GM23338 (cell line): ENCODE measurements at regions not wholly inside any gene's neighbourhood (a gene's known extent, or its start where the extent isn't known, plus 50 kb on each side); places are given as distances from the start of the nearest gene placed in this dataset.

Source experiments
- ATAC-seq: fragments of 200-7000 bp; cut with Tn5 transposase; 3 replicates; pipeline ENCODE4 v1.9.1; 2020
- DNase-seq: peaks from one replicate; pipeline ENCODE4 v3.0.0-alpha.2; 2015; ENCODE audit warnings: low spot score
- H2AFZ ChIP-seq: fragments of 200-600 bp; sonication (generic); 2 replicates; pipeline ENCODE4 v1.8.0; 2016; ENCODE audit warnings: antibody characterized with exemption, mild to moderate bottlenecking, moderate library complexity
- H3F3A ChIP-seq: fragments of 200-600 bp; sonication (generic); replicated peaks from 2 replicates; pipeline ENCODE4 v1.8.0; 2017; ENCODE audit warnings: antibody characterized with exemption, mixed run types, low read depth
- H3K27ac ChIP-seq: fragments of 200-600 bp; sonication (generic); 2 replicates; pipeline ENCODE4 v1.6.1; 2016; ENCODE audit warnings: low read depth
- H3K27me3 ChIP-seq: fragments of 200-600 bp; sonication (generic); 2 replicates; pipeline ENCODE4 v1.8.0; 2016; ENCODE audit warnings: mild to moderate bottlenecking, mixed run types, moderate library complexity; ENCODE audit not compliant: insufficient read depth
- H3K36me3 ChIP-seq: fragments of 200-600 bp; sonication (generic); 2 replicates; pipeline ENCODE4 v1.8.0; 2016; ENCODE audit warnings: mild to moderate bottlenecking; ENCODE audit not compliant: insufficient read depth
- H3K4me1 ChIP-seq: fragments of 200-600 bp; sonication (generic); 2 replicates; pipeline ENCODE4 v1.8.0; 2016; ENCODE audit warnings: mild to moderate bottlenecking, moderate library complexity; ENCODE audit not compliant: insufficient read depth
- H3K4me2 ChIP-seq: fragments of 200-600 bp; sonication (generic); 2 replicates; pipeline ENCODE4 v1.7.1; 2017; ENCODE audit warnings: mixed run types
- H3K4me3 ChIP-seq: fragments of 200-600 bp; sonication (generic); 2 replicates; pipeline ENCODE4 v1.6.1; 2016; ENCODE audit warnings: mixed run types
- H3K79me2 ChIP-seq: fragments of 200-600 bp; sonication (generic); replicated peaks from 2 replicates; pipeline ENCODE4 v1.8.0; 2017; ENCODE audit warnings: mild to moderate bottlenecking; ENCODE audit not compliant: insufficient read depth
- H3K9me2 ChIP-seq: fragments of 200-600 bp; sonication (generic); 2 replicates; pipeline ENCODE4 v1.8.0; 2017; ENCODE audit not compliant: insufficient read depth
- H4K20me1 ChIP-seq: fragments of 200-600 bp; sonication (generic); replicated peaks from 2 replicates; pipeline ENCODE4 v1.8.0; 2017; ENCODE audit warnings: mild to moderate bottlenecking; ENCODE audit not compliant: insufficient read depth
- H3K27ac Mint-ChIP-seq: 2 replicates; pipeline ENCODE4 v1.8.0; 2020; ENCODE audit warnings: inconsistent platforms, mild to moderate bottlenecking, moderate library complexity, mixed read lengths
- H3K27me3 Mint-ChIP-seq: 3 replicates; pipeline ENCODE4 v1.8.0; 2022; ENCODE audit warnings: low read depth, mild to moderate bottlenecking, moderate library complexity, mixed read lengths, inconsistent platforms; ENCODE audit not compliant: insufficient read depth, poor library complexity
- H3K36me3 Mint-ChIP-seq: 3 replicates; pipeline ENCODE4 v1.8.0; 2021; ENCODE audit warnings: low read depth, mild to moderate bottlenecking, inconsistent platforms, moderate library complexity, mixed read lengths
- H3K4me1 Mint-ChIP-seq: 3 replicates; pipeline ENCODE4 v1.8.0; 2020; ENCODE audit warnings: mild to moderate bottlenecking, inconsistent platforms, mixed read lengths
- H3K4me3 Mint-ChIP-seq: 3 replicates; pipeline ENCODE4 v1.8.0; 2021; ENCODE audit warnings: moderate library complexity, mild to moderate bottlenecking, inconsistent platforms, mixed read lengths
- H3K9me3 Mint-ChIP-seq: 3 replicates; pipeline ENCODE4 v1.8.0; 2020; ENCODE audit warnings: moderate library complexity, mild to moderate bottlenecking, inconsistent platforms, mixed read lengths
- CREB1 ChIP-seq: fragments of 250-450 bp; sonication (Bioruptor Pico); IDR thresholded peaks from 2 replicates; pipeline ENCODE4 v1.5.0; 2020; ENCODE audit warnings: low read depth, mild to moderate bottlenecking, moderate library complexity
- CTCF ChIP-seq, 2 experiments: fragments of 200-600 bp in 1 of 2; sonication (generic) in 1 of 2; conservative IDR thresholded peaks; 2 replicates each; pipeline versions ENCODE4 v1.5.1 to v1.6.1; 2016 to 2017; ENCODE audit warnings: antibody characterized with exemption in 2 of 2, low read depth in 2 of 2, mild to moderate bottlenecking in 2 of 2, moderate library complexity in 1 of 2
- ETS1 ChIP-seq: IDR thresholded peaks from 2 replicates; pipeline ENCODE4 v1.6.1; 2016; ENCODE audit warnings: antibody characterized with exemption
- EZH2 ChIP-seq: fragments of 200-600 bp; sonication (generic); IDR thresholded peaks from one replicate; pipeline ENCODE4 v1.8.0; 2017; ENCODE audit warnings: antibody characterized with exemption, mild to moderate bottlenecking, low read depth; ENCODE audit not compliant: unreplicated experiment
- EZH2phosphoT487 ChIP-seq: fragments of 200-600 bp; sonication (generic); IDR thresholded peaks from one replicate; pipeline ENCODE4 v1.8.1; 2018; ENCODE audit warnings: antibody characterized with exemption; ENCODE audit not compliant: unreplicated experiment
- JUNB ChIP-seq: IDR thresholded peaks from one replicate; pipeline ENCODE4 v1.6.1; 2016; ENCODE audit warnings: antibody characterized with exemption; ENCODE audit not compliant: unreplicated experiment
- NANOG ChIP-seq: IDR thresholded peaks from 2 replicates; pipeline ENCODE4 v1.6.1; 2016; ENCODE audit warnings: antibody characterized with exemption, borderline replicate concordance
- POLR2AphosphoS5 ChIP-seq: IDR thresholded peaks from 2 replicates; pipeline ENCODE4 v1.6.1; 2016; ENCODE audit warnings: antibody characterized with exemption, low read depth
- REST ChIP-seq: IDR thresholded peaks from one replicate; pipeline ENCODE4 v1.6.1; 2018; ENCODE audit warnings: antibody characterized with exemption; ENCODE audit not compliant: unreplicated experiment
- STAT1 ChIP-seq: IDR thresholded peaks from one replicate; pipeline ENCODE4 v1.6.1; 2016; ENCODE audit warnings: antibody characterized with exemption; ENCODE audit not compliant: unreplicated experiment
- ZNF114 ChIP-seq: fragments of 250-450 bp; sonication (Bioruptor Pico); IDR thresholded peaks from 2 replicates; pipeline ENCODE4 v1.5.0; 2020; ENCODE audit warnings: mild to moderate bottlenecking, moderate library complexity
- ZNF331 ChIP-seq: fragments of 250-450 bp; sonication (Bioruptor Pico); IDR thresholded peaks from 2 replicates; pipeline ENCODE4 v1.5.0; 2020; ENCODE audit warnings: low read depth, mild to moderate bottlenecking, moderate library complexity
- ZNF462 ChIP-seq: fragments of 250-450 bp; sonication (Bioruptor Pico); IDR thresholded peaks from 2 replicates; pipeline ENCODE4 v1.5.0; 2020; ENCODE audit warnings: mild to moderate bottlenecking, moderate library complexity

GRCh38 chr22:26887916-26888315 is 230.5 kb downstream of the MIAT start:
- H3K36me3 ChIP-seq: no peaks in the 10 kb centered on the region
- H3K27ac ChIP-seq: no peak overlapping the region
- peaks cover 19% of the 10 kb centered on the region for H3K4me1 ChIP-seq
- H2AFZ ChIP-seq: no peak overlapping the region
- TF ChIP-seq EZH2phosphoT487: no peak
- no peak for TF ChIP-seq NANOG
- TF ChIP-seq STAT1: no peak
- no peak for TF ChIP-seq ETS1
- no peak for TF ChIP-seq ZNF462
- no peak for TF ChIP-seq JUNB
- no peak for TF ChIP-seq POLR2AphosphoS5
- no peak for TF ChIP-seq ZNF331 (CRISPR knock-in tag)
- TF ChIP-seq ZNF114 (CRISPR knock-in tag): no peak
- no peak for TF ChIP-seq CTCF (conservative IDR thresholded peaks at IDR 0.05; ENCODE audit: low read depth in 2 of 2)
- TF ChIP-seq CREB1: no peak
- TF ChIP-seq EZH2: no peak
- no peak for TF ChIP-seq REST
- H3K4me3 ChIP-seq: no peak overlapping the region
- ATAC-seq (no peak), DNase-seq (no peak)
- no peak overlapping the region for H3K4me3 Mint-ChIP-seq
- no peaks in the 10 kb centered on the region for H3K27me3 ChIP-seq
- H3K4me1 Mint-ChIP-seq: peaks cover 38% of the 10 kb centered on the region
- H3K36me3 Mint-ChIP-seq: no peaks in the 10 kb centered on the region
- H3K79me2 ChIP-seq: no peaks in the 10 kb centered on the region
- no peak overlapping the region for H3K27ac Mint-ChIP-seq
- no peaks in the 10 kb centered on the region for H3K9me2 ChIP-seq
- no peak overlapping the region for H3K4me2 ChIP-seq
- no peaks in the 10 kb centered on the region for H4K20me1 ChIP-seq
- H3F3A ChIP-seq: 0 out of 2 replicates have a peak, but pooled peaks cover under 1% of the 10 kb centered on the region
- H3K27me3 Mint-ChIP-seq: peaks cover 3% of the 10 kb centered on the region
- no peaks in the 10 kb centered on the region for H3K9me3 Mint-ChIP-seq
